GM19468 (cell line): ENCODE measurements at regions not wholly inside any gene's neighbourhood (a gene's known extent, or its start where the extent isn't known, plus 50 kb on each side); places are given as distances from the start of the nearest gene placed in this dataset.
"Not testable (repeated sequence)": the region's sequence is repeated elsewhere in the genome, so short reads cannot be mapped to it uniquely, and the experiment has no call there.

Source experiments
- ATAC-seq: cut with Tn5 transposase; IDR thresholded peaks from one replicate; pipeline ENCODE4 v1.9.1; 2021; ENCODE audit warnings: mild to moderate bottlenecking, moderate library complexity, moderate number of reproducible peaks; ENCODE audit not compliant: unreplicated experiment; ENCODE audit errors: extremely low read depth

DNA sequence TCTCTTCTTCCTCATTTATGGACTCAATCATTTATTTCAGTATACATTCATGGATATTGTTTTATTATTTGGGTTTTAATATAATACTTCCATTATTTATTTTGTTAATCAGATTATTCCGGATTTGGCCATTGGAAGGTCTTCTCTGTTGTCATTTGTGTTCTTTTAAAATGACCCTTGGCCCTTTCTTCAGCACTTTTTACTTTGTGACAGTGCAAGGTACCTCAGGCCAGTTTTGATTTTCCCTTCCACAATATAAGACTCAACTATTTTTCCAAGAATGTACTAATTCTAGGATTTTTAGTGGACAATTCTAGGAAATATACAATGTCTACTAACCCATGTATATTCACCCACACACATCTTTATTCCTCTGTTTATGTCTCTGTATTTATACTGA, 521.4 kb upstream of the FOXG1 start:
- ATAC-seq = no peak

DNA sequence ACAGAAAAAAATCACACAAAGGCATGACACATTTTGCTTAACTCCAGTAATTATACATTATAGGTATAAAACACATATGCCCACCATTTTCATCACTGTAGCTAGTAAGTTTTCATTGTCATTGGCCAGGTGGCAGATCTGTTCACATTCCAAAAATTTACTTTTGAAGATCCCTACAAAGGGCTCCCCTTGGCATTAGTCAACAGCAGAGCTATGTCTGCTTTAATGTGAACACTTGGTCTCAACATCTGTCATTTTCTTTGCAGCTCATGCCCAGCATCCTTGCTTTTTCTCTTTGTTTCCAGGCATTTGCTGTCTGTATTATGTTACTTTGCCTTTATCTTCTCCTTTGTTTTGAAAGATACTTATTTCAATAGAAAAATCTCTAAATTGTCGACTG, 519.1 kb upstream of the FOXG1 start:
- ATAC-seq = no peak

DNA sequence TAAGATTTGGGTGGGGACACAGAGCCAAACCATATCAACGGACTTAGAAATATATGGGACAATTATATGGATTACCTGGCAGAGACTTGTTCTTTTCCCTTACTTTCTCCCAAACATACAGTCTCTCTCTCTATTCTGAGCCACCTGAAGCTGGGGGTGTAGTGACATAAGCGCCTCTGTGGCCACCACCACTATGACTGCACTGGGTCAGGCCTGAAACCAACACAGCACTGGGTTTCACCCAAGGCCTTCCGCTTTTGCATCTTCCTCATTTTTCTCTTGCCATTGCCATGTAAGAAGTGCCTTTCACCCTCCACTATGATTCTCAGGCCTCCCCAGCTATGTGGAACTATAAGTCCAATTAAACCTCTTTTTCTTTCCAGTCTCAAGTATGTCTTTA, 514.5 kb upstream of the FOXG1 start:
- ATAC-seq = not testable (repeated sequence)

DNA sequence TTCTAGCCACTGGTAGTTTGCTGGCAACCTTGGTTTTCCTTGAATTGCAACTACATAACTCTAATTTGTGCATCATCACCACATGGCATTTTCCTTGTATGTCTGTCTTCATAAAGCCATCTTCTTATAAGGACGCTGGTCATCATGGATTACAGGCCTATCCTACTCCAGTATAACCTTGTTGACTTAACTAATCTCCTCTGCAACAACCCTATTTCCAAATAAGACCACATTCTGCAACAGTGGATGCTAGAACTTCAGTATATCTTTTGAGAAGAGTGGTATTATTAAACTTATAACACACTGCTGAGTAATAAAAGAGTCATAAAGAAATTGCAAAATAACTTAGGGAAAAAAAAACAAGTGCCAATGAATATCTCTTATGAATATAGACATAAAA, 511.8 kb upstream of the FOXG1 start:
- no peak for ATAC-seq

DNA sequence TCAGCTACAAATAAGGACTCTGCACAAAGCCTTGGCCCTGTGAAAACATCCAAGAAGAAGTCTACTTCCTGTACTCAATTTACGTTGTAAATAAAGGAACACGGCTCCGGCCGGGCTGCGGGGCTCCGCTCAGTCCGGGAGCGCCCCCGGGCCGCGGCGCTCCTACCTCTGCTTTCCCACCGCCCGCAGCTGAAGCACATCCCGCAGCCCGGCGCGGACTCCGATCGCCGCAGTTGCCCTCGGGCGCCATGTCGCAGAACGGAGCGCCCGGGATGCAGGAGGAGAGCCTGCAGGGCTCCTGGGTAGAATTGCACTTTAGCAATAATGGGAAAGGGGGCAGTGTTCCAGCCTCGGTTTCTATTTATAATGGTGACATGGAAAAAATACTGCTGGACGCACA, 502.3 kb upstream of the FOXG1 start:
- no peak for ATAC-seq

DNA sequence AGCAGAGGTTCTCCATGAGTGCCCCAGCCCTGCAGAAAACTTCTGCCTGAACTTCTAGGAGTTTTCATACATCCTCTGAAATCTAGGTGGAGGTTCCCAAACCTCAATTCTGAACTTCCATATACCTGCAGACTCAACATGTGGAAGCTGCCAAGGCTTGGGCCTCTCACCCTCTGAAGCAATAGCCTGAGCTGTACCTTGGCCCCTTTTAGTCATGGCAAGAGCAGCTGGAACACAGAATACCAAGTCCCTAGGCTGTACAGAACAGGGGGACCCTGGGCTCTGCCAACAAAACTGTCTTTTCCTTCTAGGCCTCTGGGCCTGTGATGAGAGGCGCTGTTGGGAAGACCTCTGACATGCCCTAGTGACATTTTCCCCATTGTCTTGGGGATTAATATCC, 494.3 kb upstream of the FOXG1 start:
- ATAC-seq = no peak

DNA sequence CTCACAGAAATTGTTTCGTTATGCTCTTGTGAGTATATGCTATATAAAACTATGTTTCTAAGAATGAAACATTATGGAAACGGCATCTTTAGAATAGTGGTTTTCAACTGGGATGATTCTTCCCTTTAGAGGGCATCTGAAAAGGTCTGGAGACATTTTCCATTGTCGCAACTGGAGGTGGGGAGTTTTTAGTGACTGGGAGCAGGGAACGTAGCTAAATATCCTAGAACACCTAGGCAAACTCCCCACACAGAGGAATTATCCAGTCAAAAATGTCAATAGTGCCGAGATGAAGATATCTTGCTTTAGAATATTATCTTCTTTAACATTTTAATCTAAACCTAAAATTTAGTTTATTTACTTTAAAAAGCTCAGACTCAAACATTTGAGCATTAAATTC, 486.1 kb upstream of the FOXG1 start:
- ATAC-seq = no peak

DNA sequence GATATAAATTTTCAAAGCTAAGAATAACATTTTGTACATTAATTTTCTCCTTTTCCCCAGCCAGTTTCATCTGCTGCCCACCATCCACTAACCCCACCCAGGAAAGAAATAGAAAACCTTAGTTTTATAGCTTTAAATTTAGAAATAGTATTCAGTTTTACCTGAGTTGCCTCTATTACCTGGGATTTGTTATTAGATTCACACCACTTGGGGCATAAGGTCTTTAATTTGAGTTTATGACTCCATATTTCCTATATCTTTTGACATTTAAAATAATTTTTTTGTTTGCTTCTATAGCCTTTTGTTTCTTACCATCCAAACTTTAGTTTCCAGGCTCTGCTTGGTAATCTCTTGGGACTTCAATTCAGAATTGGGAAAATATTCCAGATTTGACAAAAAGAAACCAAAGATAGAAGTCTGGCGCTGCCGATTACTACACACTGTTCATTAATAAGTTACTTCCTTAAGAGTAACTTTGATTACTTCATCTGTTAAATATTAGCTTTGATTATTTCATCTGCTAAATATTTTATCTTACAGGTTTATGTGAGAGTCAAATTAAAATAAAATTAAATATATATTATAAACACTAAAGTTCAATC, 485.5 kb upstream of the FOXG1 start:
- no peak for ATAC-seq

DNA sequence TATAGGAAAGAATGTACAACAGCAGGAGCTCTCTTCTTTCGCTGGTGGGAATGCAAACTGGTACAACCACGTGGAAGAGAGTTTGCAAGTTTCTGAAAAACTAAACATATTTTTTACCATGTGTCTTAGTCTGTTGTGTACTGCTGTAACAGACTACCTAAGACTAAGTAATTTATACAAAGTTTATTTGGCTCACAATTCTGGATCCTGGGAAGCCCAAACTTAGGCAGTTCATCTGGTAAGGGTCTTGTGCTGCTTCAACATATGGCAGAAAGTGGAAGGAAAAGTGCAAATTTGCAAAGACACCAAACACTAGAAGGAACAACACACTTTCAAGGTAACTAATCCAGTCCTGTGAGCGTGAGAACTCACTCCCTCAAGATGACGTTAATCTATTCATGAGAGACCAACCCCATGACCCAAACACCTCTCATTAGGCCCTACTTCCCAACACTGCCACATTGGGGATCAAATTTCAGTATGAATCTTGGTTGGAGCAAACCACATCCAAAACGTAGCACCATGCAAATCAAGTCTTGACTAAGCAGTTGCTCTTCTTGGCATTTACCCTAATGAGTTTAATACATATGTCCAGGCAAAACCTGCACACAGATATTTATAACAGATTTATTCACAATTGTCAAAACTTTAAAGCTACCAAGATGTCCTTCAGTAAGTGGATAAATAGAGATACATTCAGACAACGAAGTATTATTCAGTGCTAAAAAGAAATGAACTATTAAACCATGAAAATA, 481.9 kb upstream of the FOXG1 start:
- no peak for ATAC-seq

DNA sequence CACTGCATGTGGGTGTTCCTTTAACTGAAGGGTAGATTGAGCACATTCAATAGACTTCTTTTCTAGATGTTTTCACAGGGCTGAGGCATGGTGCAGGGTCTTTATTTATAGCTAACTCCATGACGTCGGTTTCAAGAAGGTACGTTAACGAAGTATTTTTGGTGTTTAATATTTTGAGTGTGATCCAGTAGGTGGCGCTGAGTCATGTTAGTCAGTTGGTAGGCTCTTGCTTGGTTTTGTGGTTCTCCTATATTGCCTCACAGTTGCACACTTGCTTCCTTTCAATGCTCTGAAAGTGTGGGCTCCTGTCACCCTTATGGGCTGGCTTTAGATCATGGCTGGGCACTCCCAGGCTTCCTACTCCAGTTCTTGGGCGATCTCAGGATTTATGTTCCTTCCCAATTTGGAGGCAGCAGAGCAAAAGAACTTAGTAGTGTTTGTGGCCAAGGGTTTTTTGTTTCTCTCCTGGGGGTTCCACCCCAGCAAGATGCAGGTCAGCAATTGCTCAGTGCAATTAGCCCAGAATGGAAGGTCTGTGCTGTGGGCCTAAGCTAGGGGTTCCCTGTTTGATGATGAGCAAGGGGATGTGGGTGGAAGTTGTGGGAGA, 471.6 kb upstream of the FOXG1 start:
- no peak for ATAC-seq

DNA sequence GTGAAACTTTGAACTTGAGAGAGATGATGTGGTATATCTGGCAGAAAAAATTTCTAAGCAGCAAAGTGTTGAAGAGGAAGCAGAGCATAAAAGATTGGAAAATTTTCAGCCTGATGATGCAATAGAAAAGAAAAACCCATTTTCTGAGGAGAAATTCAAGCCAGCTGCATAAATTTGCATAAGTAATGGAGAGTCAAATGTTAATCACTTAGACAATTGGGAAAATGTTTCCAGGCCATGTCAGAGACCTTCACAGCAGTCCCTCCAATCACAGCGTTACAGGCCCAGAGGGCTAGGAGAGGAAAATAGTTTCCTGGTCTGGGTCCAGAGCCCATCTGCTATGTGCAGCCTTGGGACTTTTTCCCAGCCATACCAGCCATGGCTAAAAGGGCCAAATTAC, 469.0 kb upstream of the FOXG1 start:
- no peak for ATAC-seq

DNA sequence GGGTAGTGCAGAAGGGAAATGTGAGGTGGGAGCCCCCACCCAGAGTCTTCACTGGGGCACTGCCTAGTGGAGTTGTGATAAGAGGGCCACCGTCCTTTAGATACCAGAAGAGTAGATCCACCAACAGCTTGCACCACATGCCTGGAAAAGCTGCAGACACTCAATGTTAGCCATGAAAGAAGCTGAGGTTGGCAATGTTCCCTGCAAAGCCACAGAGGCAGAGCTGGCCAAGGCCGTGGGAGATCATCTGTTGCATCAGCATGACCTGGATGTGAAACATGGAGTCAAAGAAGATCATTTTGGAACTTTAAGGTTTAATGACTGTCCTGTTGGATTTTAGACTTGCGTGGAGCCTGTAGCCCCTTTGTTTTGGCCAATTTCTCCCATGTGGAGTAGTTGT, 468.4 kb upstream of the FOXG1 start:
- no peak for ATAC-seq

DNA sequence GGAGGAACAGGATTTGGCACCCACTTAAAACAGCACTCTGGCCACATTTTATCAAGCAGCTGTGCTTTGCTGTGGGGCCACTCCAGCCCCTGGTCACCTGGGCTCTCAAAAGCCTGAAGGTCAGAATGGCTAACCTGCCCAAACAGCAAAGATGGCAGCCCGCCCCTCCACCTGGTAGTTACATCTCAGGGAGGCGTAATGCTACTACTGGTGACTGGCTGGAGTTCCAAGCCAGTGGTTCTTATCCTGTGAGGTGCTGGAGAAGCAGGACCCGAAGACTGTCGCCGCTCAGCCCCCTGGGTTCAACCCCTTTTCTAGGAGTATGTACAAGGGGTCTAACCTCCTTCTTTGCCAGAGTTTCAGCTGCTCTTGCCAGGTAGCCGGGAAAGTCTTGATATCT, 467.4 kb upstream of the FOXG1 start:
- ATAC-seq = no peak

DNA sequence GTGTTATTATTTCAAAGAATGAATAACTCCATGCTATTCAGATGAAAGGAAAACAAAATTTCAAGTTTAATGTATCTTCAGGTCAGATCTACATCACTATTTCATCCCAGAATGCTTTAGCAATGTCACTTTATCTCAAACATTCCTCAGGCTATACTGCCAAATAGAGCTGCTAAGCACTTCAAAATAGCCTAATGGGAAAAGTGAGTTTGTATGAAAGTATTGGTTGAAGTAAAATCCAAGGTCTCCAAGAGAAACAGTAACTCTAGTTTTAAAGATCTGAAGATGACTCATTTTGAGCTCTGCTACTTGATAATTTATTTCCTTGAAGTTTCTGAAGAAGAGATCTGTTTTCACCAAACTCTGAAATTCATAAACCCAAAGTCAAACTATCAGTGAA, 466.2 kb upstream of the FOXG1 start:
- ATAC-seq = no peak

DNA sequence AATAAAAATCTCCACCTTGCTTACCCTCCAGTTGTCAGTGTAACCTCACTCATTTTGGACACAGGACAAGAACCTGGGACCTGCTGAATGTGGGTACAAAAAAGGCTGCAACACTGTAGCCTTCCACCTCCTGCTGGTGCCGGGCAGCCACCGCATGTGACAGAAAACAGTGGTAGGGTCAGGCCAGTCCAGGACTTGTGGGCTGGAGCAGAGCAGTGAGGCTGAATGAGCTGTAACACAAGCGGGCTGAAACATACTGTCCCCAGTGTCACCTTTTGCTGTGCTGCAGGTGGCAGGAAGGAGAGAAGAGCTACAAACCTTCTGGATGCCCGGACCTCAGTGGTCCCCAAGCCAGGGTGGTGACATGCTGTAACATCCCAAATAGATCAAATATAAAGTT, 465.4 kb upstream of the FOXG1 start:
- ATAC-seq = no peak

DNA sequence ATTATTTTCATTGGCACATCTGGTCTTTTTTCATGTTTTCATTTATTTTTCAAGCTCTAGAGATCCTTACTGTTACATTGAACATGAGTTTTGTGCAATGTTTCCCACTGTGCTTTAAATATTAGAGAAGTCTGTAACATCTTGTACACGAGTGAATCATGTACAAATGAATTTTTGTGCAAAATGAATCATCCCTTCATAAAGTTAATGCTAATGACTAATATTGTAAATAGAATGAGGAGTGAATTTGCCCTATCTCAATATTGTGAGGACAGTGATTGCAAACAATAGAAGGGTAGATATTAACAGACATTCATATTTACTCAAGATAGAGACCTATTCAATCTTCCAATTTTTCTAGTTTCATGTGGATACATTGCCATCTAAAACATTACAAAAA, 463.3 kb upstream of the FOXG1 start:
- ATAC-seq = no peak

DNA sequence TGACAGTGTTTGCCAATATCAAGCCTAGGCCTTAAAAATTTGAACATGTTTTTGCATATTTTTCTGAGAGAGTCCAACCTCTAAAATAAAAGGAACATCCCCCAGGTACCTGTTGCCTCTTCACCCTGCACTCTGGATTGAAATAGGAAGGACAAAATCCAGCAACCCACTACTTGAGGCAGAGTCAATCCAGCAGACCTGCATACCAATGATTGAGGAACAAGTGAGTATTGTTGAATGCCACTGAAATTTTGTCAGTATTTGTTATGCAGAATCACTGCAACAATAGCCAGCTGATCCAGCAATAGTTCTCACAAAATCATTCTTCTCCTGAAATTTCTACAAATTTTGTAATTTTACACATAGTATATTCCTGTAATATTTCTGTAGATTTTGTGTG, 460.6 kb upstream of the FOXG1 start:
- ATAC-seq = no peak

DNA sequence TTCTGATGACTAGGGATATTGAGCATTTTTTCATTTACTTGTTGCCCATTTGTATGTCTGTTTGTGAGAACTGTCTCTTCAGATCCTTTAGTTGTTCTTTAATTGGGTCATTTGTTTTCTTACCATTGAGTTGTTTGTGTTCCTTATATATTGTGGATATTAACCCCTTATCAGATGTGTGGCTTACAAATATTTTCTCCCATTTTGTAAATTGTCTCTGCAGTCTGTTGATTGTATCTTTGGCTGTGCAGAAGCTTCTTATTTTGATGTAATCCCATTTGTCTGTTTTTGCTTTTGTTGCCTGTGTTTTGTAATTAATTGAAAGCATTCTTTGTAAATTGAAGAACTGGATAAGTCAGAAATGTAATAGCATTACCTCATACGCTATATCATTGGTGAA, 459.1 kb upstream of the FOXG1 start:
- no peak for ATAC-seq

DNA sequence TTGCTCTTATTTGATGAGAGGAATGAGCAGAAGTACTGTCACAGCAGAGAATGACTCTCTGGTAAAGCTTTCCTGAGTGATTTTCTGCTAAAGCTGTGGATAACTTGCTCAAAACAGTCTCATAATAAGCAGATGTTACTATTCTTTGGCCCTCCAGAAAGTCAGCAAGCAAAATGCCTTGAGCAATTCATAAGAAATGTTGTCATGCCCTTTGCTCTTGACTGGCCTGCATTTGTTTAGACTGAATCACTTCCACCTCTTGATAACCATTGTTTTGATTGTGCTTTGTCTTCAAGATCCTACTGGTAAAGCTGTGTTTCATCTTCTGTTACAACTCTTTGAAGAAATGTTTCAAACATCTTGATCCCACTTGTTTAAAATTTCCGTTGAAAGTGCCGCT, 457.9 kb upstream of the FOXG1 start:
- ATAC-seq = no peak

DNA sequence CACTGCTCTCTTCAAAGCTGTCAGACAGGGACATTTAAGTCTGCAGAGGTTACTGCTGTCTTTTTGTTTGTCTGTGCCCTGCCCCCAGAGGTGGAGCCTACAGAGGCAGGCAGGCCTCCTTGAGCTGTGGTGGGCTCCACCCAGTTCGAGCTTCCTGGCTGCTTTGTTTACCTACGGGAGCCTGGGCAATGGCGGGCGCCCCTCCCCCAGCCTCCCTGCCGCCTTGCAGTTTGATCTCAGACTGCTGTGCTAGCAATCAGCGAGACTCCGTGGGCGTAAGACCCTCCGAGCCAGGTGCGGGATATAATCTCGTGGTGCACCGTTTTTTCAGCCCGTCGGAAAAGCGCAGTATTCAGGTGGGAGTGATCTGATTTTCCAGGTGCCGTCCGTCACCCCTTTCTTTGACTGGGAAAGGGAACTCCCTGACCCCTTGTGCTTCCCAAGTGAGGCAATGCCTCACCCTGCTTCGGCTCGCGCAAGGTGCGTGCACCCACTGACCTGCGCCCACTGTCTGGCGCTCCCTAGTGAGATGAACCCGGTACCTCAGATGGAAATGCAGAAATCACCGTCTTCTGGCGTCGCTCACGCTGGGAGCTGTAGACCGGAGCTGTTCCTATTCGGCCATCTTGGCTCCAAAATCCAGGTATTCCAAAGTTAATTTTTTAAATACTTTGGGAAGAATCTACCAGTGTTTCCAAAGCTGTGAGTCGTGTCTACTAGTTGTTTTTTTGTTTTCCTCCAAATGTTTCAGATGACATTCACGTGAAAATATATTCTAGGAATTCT, 448.5 kb upstream of the FOXG1 start:
- not testable (repeated sequence) for ATAC-seq
